MCF 10A (cell line): ENCODE measurements at regions not wholly inside any gene's neighbourhood (a gene's known extent, or its start where the extent isn't known, plus 50 kb on each side); places are given as distances from the start of the nearest gene placed in this dataset.

ENCODE experiments used
- BruUV-seq: library from RNA; stranded (reverse); fragments of 400-500 nt; replicated peaks from 2 replicates; lab custom pipeline; 2021; lab: Mats Ljungman, UMichigan
- CTCF ChIA-PET: fragments of 300-600 bp; sonication (Branson Sonifier 250); formaldehyde crosslinking; extraction: SDS; loops from one replicate; lab custom pipeline; 2021; ENCODE audit warnings: antibody characterized with exemption, inconsistent platforms; lab: Yijun Ruan, JAX
- POLR2A ChIA-PET: fragments of 300-600, 350-650 bp; sonication (Branson Sonifier 250); formaldehyde crosslinking; extraction: SDS; loops from one replicate; lab custom pipeline; 2020; ENCODE audit warnings: antibody characterized with exemption, inconsistent platforms; lab: Yijun Ruan, JAX
- DNase-seq: peaks from one replicate; pipeline ENCODE4 v3.0.0-alpha.2; 2018; ENCODE audit not compliant: unreplicated experiment
- H3K27ac Mint-ChIP-seq: one replicate; pipeline ENCODE4 v1.8.0; 2022; ENCODE audit warnings: mild to moderate bottlenecking, low read depth, mixed read lengths; ENCODE audit not compliant: unreplicated experiment
- H3K27me3 Mint-ChIP-seq: one replicate; pipeline ENCODE4 v1.8.0; 2022; ENCODE audit warnings: mixed read lengths; ENCODE audit not compliant: insufficient read depth, unreplicated experiment
- H3K36me3 Mint-ChIP-seq: one replicate; pipeline ENCODE4 v1.8.0; 2022; ENCODE audit warnings: mild to moderate bottlenecking, moderate library complexity, mixed read lengths; ENCODE audit not compliant: insufficient read depth, unreplicated experiment
- H3K4me1 Mint-ChIP-seq: one replicate; pipeline ENCODE4 v1.8.0; 2022; ENCODE audit warnings: mixed read lengths; ENCODE audit not compliant: insufficient read depth, unreplicated experiment
- H3K4me3 Mint-ChIP-seq: one replicate; pipeline ENCODE4 v1.8.0; 2022; ENCODE audit warnings: mild to moderate bottlenecking, moderate library complexity, mixed read lengths; ENCODE audit not compliant: unreplicated experiment
- H3K9me3 Mint-ChIP-seq: one replicate; pipeline ENCODE4 v1.8.0; 2022; ENCODE audit warnings: mixed read lengths; ENCODE audit not compliant: unreplicated experiment
- CTCF ChIP-seq: fragments of 200-600 bp; IDR thresholded peaks from one replicate; pipeline ENCODE4 v1.8.0; 2022; ENCODE audit warnings: antibody characterized with exemption, mild to moderate bottlenecking; ENCODE audit not compliant: unreplicated experiment
- intact Hi-C: fragments of 100-400 bp; cut with micrococcal nuclease; formaldehyde crosslinking; loops from 2 replicates; pipeline ENCODE4 v1.14.1; 2022

GRCh38 chr7:68235937-68236336 lies 1239.3 kb downstream of the TYW1 start:
- no peaks in the 10 kb centered on the region for H3K27me3 Mint-ChIP-seq
- H3K9me3 Mint-ChIP-seq, result peaks cover 10% of the 10 kb centered on the region
- POLR2A ChIA-PET, result no interaction called here
- no peak for TF ChIP-seq CTCF
- intact Hi-C loops, result no loop called here
- BruUV-seq, result no TSS peak
- H3K36me3 Mint-ChIP-seq, result no peaks in the 10 kb centered on the region
- CTCF ChIA-PET, result no interaction called here
- no peak for DNase-seq
- no peaks in the 10 kb centered on the region for H3K4me1 Mint-ChIP-seq
- H3K27ac Mint-ChIP-seq, result no peak overlapping the region
- H3K4me3 Mint-ChIP-seq, result no peak overlapping the region

- H3K27me3 Mint-ChIP-seq, result no peaks in the 10 kb centered on the region
- no peak overlapping the region for H3K27ac Mint-ChIP-seq
- H3K4me1 Mint-ChIP-seq, result no peaks in the 10 kb centered on the region
- TF ChIP-seq CTCF, result no peak
- H3K4me3 Mint-ChIP-seq, result no peak overlapping the region
- H3K36me3 Mint-ChIP-seq, result no peaks in the 10 kb centered on the region
- ChIA-PET POLR2A (no interaction called here), CTCF (no interaction called here)
- peaks cover 17% of the 10 kb centered on the region for H3K9me3 Mint-ChIP-seq
- intact Hi-C loops, result no loop called here
- no peak for DNase-seq
- no TSS peak for BruUV-seq
Measured at GRCh38 chr7:68238204-68238805, 1241.7 kb downstream of the TYW1 start.

GRCh38 chr7:68243128-68243527 lies 1246.5 kb downstream of the TYW1 start:
- intact Hi-C loops, result no loop called here
- H3K27me3 Mint-ChIP-seq, result no peaks in the 10 kb centered on the region
- ChIA-PET POLR2A (interaction anchor here (0.6 kb wide), 1 partner anchor 253 kb away, joined by 3 read pairs; no protein-coding TSS in a partner anchor), CTCF (no interaction called here)
- no peak overlapping the region for H3K4me3 Mint-ChIP-seq
- BruUV-seq, result no TSS peak
- DNase-seq, result no peak
- H3K4me1 Mint-ChIP-seq, result no peaks in the 10 kb centered on the region
- peaks cover 23% of the 10 kb centered on the region for H3K9me3 Mint-ChIP-seq
- H3K27ac Mint-ChIP-seq, result no peak overlapping the region
- H3K36me3 Mint-ChIP-seq, result no peaks in the 10 kb centered on the region
- TF ChIP-seq CTCF, result no peak

GRCh38 chr7:68244389-68244788 lies 1247.8 kb downstream of the TYW1 start:
- Mint-ChIP-seq H3K4me3 (no peak overlapping the region), H3K36me3 (no peaks in the 10 kb centered on the region), H3K4me1 (no peaks in the 10 kb centered on the region), H3K9me3 (peaks cover 28% of the 10 kb centered on the region), H3K27ac (no peak overlapping the region), H3K27me3 (no peaks in the 10 kb centered on the region)
- no TSS peak for BruUV-seq
- CTCF ChIA-PET, result no interaction called here
- DNase-seq, result no peak
- TF ChIP-seq CTCF, result no peak
- POLR2A ChIA-PET, result no interaction called here
- intact Hi-C loops, result no loop called here
